ENCODE measurements at regions not wholly inside any gene's neighbourhood (a gene's known extent, or its start where the extent isn't known, plus 50 kb on each side); places are given as distances from the start of the nearest gene placed in this dataset.

- H3K4me3 ChIP-seq (ENCODE audit: low read depth, low read length) = no peak overlapping the region
- no peak for DNase-seq (ENCODE audit: low read depth)
- TF ChIP-seq CTCF (IDR thresholded peaks at IDR 0.05; ENCODE audit: low read depth, low read length, missing control alignments) = no peak
These were observed 175.6 kb upstream of the RHOBTB1 start for GRCh38 chr10:61119573-61119972.

GRCh38 chr10:61115897-61116296, 171.9 kb upstream of the RHOBTB1 start:
- no peak for TF ChIP-seq CTCF (IDR thresholded peaks at IDR 0.05; ENCODE audit: low read depth, low read length, missing control alignments)
- no peak for DNase-seq (ENCODE audit: low read depth)
- no peak overlapping the region for H3K4me3 ChIP-seq (ENCODE audit: low read depth, low read length)

- H3K4me3 ChIP-seq (ENCODE audit: low read depth, low read length) = no peak overlapping the region
- no peak for DNase-seq (ENCODE audit: low read depth)
- no peak for TF ChIP-seq CTCF (IDR thresholded peaks at IDR 0.05; ENCODE audit: low read depth, low read length, missing control alignments)
These were observed 168.8 kb upstream of the RHOBTB1 start for GRCh38 chr10:61112771-61113170.

GRCh38 chr10:61110936-61111335, 167.0 kb upstream of the RHOBTB1 start:
- DNase-seq (ENCODE audit: low read depth) = no peak
- no peak for TF ChIP-seq CTCF (IDR thresholded peaks at IDR 0.05; ENCODE audit: low read depth, low read length, missing control alignments)
- H3K4me3 ChIP-seq (ENCODE audit: low read depth, low read length) = no peak overlapping the region

- TF ChIP-seq CTCF (IDR thresholded peaks at IDR 0.05; ENCODE audit: low read depth, low read length, missing control alignments) = no peak
- DNase-seq (ENCODE audit: low read depth) = no peak
- H3K4me3 ChIP-seq (ENCODE audit: low read depth, low read length) = no peak overlapping the region
These were observed 166.3 kb upstream of the RHOBTB1 start for GRCh38 chr10:61110188-61110844.

- H3K4me3 ChIP-seq (ENCODE audit: low read depth, low read length) = no peak overlapping the region
- TF ChIP-seq CTCF (IDR thresholded peaks at IDR 0.05; ENCODE audit: low read depth, low read length, missing control alignments) = no peak
- no peak for DNase-seq (ENCODE audit: low read depth)
These were observed 164.9 kb upstream of the RHOBTB1 start for GRCh38 chr10:61108915-61109314.

GRCh38 chr10:61100887-61101286, 156.9 kb upstream of the RHOBTB1 start:
- DNase-seq (ENCODE audit: low read depth) = no peak
- H3K4me3 ChIP-seq (ENCODE audit: low read depth, low read length) = no peak overlapping the region
- no peak for TF ChIP-seq CTCF (IDR thresholded peaks at IDR 0.05; ENCODE audit: low read depth, low read length, missing control alignments)

All from GM12864 (cell line).